ENCODE measurements at regions not wholly inside any gene's neighbourhood (a gene's known extent, or its start where the extent isn't known, plus 50 kb on each side); places are given as distances from the start of the nearest gene placed in this dataset.
A peak's percentile ranks its signal among the peaks of the same experiment; 100 is the strongest.

- TF ChIP-seq GATA2 (IDR thresholded peaks at IDR 0.05; ENCODE audit: low read depth, low read length) (peak; percentile 62; the same call in 1 of the 2 replicates), GATA3 (IDR thresholded peaks at IDR 0.05; ENCODE audit: low read depth, low read length) (peak; percentile 70)
Measured at GRCh38 chr5:124602925-124603650, 143.4 kb downstream of the ZNF608 start.

Data from SH-SY5Y (cell line).